ENCODE measurements at regions not wholly inside any gene's neighbourhood (a gene's known extent, or its start where the extent isn't known, plus 50 kb on each side); places are given as distances from the start of the nearest gene placed in this dataset.

DNA sequence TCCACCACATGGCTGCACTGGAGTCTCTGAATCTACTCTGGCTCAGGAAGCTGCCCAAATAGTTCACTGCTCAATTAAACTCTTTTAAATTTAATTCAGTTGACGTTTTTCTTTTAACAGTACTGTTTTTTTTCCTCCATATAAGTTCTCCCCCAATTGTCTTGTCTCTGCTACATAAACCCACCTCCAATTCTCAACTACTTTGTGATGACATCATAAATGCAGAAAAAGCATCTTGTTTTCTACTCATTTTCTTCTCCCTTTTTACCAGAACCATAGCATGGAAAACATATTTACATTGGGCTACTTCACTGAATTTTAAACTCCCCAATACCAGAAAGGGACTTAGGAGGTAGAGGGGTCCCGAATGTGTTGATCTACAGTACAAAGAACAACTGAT is 270.4 kb downstream of the GPD2 start:
- TF ChIP-seq, protein P1, sequence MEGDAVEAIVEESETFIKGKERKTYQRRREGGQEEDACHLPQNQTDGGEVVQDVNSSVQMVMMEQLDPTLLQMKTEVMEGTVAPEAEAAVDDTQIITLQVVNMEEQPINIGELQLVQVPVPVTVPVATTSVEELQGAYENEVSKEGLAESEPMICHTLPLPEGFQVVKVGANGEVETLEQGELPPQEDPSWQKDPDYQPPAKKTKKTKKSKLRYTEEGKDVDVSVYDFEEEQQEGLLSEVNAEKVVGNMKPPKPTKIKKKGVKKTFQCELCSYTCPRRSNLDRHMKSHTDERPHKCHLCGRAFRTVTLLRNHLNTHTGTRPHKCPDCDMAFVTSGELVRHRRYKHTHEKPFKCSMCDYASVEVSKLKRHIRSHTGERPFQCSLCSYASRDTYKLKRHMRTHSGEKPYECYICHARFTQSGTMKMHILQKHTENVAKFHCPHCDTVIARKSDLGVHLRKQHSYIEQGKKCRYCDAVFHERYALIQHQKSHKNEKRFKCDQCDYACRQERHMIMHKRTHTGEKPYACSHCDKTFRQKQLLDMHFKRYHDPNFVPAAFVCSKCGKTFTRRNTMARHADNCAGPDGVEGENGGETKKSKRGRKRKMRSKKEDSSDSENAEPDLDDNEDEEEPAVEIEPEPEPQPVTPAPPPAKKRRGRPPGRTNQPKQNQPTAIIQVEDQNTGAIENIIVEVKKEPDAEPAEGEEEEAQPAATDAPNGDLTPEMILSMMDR (IDR thresholded peaks at IDR 0.05; ENCODE audit: insufficient read depth, low read depth, low read length): no peak
- TF ChIP-seq EZH2 (IDR thresholded peaks at IDR 0.05; ENCODE audit: insufficient read depth, low read length): no peak

Data from astrocyte (in vitro differentiated cells and primary cell).